Activated B cell treated with CpG ODN at 0.5 μM for 24 hours (primary cell): ENCODE measurements at regions not wholly inside any gene's neighbourhood (a gene's known extent, or its start where the extent isn't known, plus 50 kb on each side); places are given as distances from the start of the nearest gene placed in this dataset.
"Not testable (repeated sequence)": the region's sequence is repeated elsewhere in the genome, so short reads cannot be mapped to it uniquely, and the experiment has no call there.

Source experiments
- ATAC-seq: fragments of 200-7000 bp; cut with Tn5 transposase; one replicate; pipeline ENCODE4 v1.10.0; 2021; ENCODE audit warnings: low read depth, mild to moderate bottlenecking, moderate library complexity
- CTCF ChIA-PET: fragments of 350-600 bp; sonication (Branson Sonifier 250); formaldehyde crosslinking; loops from one replicate; lab custom pipeline; 2021; ENCODE audit warnings: antibody characterized with exemption; lab: Charles Lee
- POLR2A ChIA-PET: fragments of 350-600 bp; sonication (Branson Sonifier 250); formaldehyde crosslinking; loops from one replicate; lab custom pipeline; 2021; ENCODE audit warnings: antibody characterized with exemption; lab: Charles Lee
- DNase-seq: peaks from one replicate; pipeline ENCODE4 v3.0.0; 2022
- H3K27ac Mint-ChIP-seq: one replicate; pipeline ENCODE4 v1.8.0; 2020; ENCODE audit warnings: mixed read lengths
- H3K27me3 Mint-ChIP-seq: one replicate; pipeline ENCODE4 v1.8.0; 2021; ENCODE audit warnings: mixed read lengths
- H3K36me3 Mint-ChIP-seq: one replicate; pipeline ENCODE4 v1.8.0; 2021; ENCODE audit warnings: low read depth, mixed read lengths
- H3K4me1 Mint-ChIP-seq: one replicate; pipeline ENCODE4 v1.8.0; 2021; ENCODE audit warnings: mixed read lengths
- H3K4me3 Mint-ChIP-seq: one replicate; pipeline ENCODE4 v1.8.0; 2020; ENCODE audit warnings: mild to moderate bottlenecking, mixed read lengths
- H3K9me3 Mint-ChIP-seq: one replicate; pipeline ENCODE4 v1.8.0; 2020; ENCODE audit warnings: mixed read lengths
- CTCF ChIP-seq: fragments of 200-600 bp; IDR thresholded peaks from one replicate; pipeline ENCODE4 v1.8.0; 2022; ENCODE audit warnings: antibody characterized with exemption, mild to moderate bottlenecking
- intact Hi-C: fragments of 100-400 bp; cut with micrococcal nuclease; formaldehyde crosslinking; loops from one replicate; pipeline ENCODE4 v1.15.1; 2024

- no peaks in the 10 kb centered on the region for H3K27me3 Mint-ChIP-seq
These were observed 216.7 kb downstream of the IL20RB start for GRCh38 chr3:137174514-137174913.

GRCh38 chr3:137180220-137180619, 222.4 kb downstream of the IL20RB start:
- no peaks in the 10 kb centered on the region for H3K4me1 Mint-ChIP-seq
- H3K27ac Mint-ChIP-seq: no peak overlapping the region
- DNase-seq (no peak), ATAC-seq (no peak)
- ChIA-PET POLR2A (no interaction called here), CTCF (no interaction called here)
- H3K4me3 Mint-ChIP-seq: no peak overlapping the region
- intact Hi-C loops: no loop called here
- H3K27me3 Mint-ChIP-seq: peaks cover 1% of the 10 kb centered on the region
- TF ChIP-seq CTCF: no peak
- H3K36me3 Mint-ChIP-seq: no peaks in the 10 kb centered on the region
- H3K9me3 Mint-ChIP-seq: peaks cover 4% of the 10 kb centered on the region

More at GRCh38 chr3:137174514-137174913, 216.7 kb downstream of the IL20RB start:
- Mint-ChIP-seq H3K4me3 (no peak overlapping the region), H3K36me3 (no peaks in the 10 kb centered on the region), H3K4me1 (no peaks in the 10 kb centered on the region), H3K27ac (no peak overlapping the region), H3K9me3 (no peaks in the 10 kb centered on the region)
- intact Hi-C loops: no loop called here
- no peak for ATAC-seq
- TF ChIP-seq CTCF: no peak
- ChIA-PET POLR2A (no interaction called here), CTCF (no interaction called here)
- DNase-seq: no peak

GRCh38 chr3:137191133-137191923, 233.5 kb downstream of the IL20RB start:
- no peaks in the 10 kb centered on the region for H3K4me1 Mint-ChIP-seq
- DNase-seq: no peak
- POLR2A ChIA-PET: no interaction called here
- H3K4me3 Mint-ChIP-seq: no peak overlapping the region
- no peaks in the 10 kb centered on the region for H3K36me3 Mint-ChIP-seq
- ATAC-seq: no peak
- H3K27ac Mint-ChIP-seq: no peak overlapping the region
- TF ChIP-seq CTCF: no peak
- intact Hi-C loops: no loop called here
- peaks cover 11% of the 10 kb centered on the region for H3K27me3 Mint-ChIP-seq
- H3K9me3 Mint-ChIP-seq: no peaks in the 10 kb centered on the region
- CTCF ChIA-PET: no interaction called here

- Mint-ChIP-seq H3K36me3 (no peaks in the 10 kb centered on the region), H3K9me3 (no peaks in the 10 kb centered on the region), H3K4me3 (no peak overlapping the region), H3K27ac (no peak overlapping the region), H3K4me1 (no peaks in the 10 kb centered on the region), H3K27me3 (peaks cover 11% of the 10 kb centered on the region)
- no peak for DNase-seq
- ChIA-PET CTCF (no interaction called here), POLR2A (no interaction called here)
- intact Hi-C loops: no loop called here
- TF ChIP-seq CTCF: no peak
- no peak for ATAC-seq
These were observed 234.2 kb downstream of the IL20RB start for GRCh38 chr3:137191951-137192350.

GRCh38 chr3:137194301-137194700, 236.5 kb downstream of the IL20RB start:
- no peak for TF ChIP-seq CTCF
- intact Hi-C loops: no loop called here
- no peak overlapping the region for H3K27ac Mint-ChIP-seq
- H3K9me3 Mint-ChIP-seq: no peaks in the 10 kb centered on the region
- CTCF ChIA-PET: no interaction called here
- H3K27me3 Mint-ChIP-seq: peaks cover 11% of the 10 kb centered on the region
- no peak overlapping the region for H3K4me3 Mint-ChIP-seq
- H3K4me1 Mint-ChIP-seq: no peaks in the 10 kb centered on the region
- POLR2A ChIA-PET: no interaction called here
- DNase-seq: no peak
- no peak for ATAC-seq
- H3K36me3 Mint-ChIP-seq: no peaks in the 10 kb centered on the region

- ATAC-seq, POLR2A ChIA-PET, H3K36me3 Mint-ChIP-seq, H3K27me3 Mint-ChIP-seq, H3K9me3 Mint-ChIP-seq, H3K4me1 Mint-ChIP-seq, CTCF ChIA-PET, H3K4me3 Mint-ChIP-seq, DNase-seq, intact Hi-C loops, H3K27ac Mint-ChIP-seq: not testable (repeated sequence)
These were observed 240.6 kb downstream of the IL20RB start for GRCh38 chr3:137198374-137198773.
